ENCODE measurements at regions not wholly inside any gene's neighbourhood (a gene's known extent, or its start where the extent isn't known, plus 50 kb on each side); places are given as distances from the start of the nearest gene placed in this dataset.

DNA sequence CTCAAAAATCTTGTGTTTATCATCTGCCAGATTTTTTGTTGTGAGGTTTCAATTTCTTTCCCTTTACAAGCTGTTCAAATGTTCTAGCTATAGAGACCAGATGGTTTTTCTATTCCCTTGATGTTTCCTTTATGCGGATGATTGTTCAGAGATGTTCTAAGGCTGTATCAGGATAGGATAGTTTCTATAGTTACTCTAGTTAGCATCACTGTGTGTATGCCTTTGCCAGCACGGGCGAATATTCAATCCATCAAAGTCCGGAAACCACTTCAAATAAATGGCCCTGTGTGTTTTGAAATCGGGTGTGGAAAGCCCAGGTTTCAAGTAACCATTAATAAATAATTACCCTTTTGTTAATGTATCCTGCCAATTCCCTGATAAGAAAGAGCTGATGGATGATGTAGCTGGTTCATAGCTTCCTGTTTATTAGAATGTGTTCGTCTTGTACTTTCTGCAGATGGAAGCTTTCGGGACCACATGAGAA, 149.8 kb upstream of the PRKCQ start:
- TF ChIP-seq, protein P1, sequence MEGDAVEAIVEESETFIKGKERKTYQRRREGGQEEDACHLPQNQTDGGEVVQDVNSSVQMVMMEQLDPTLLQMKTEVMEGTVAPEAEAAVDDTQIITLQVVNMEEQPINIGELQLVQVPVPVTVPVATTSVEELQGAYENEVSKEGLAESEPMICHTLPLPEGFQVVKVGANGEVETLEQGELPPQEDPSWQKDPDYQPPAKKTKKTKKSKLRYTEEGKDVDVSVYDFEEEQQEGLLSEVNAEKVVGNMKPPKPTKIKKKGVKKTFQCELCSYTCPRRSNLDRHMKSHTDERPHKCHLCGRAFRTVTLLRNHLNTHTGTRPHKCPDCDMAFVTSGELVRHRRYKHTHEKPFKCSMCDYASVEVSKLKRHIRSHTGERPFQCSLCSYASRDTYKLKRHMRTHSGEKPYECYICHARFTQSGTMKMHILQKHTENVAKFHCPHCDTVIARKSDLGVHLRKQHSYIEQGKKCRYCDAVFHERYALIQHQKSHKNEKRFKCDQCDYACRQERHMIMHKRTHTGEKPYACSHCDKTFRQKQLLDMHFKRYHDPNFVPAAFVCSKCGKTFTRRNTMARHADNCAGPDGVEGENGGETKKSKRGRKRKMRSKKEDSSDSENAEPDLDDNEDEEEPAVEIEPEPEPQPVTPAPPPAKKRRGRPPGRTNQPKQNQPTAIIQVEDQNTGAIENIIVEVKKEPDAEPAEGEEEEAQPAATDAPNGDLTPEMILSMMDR (IDR thresholded peaks at IDR 0.05), result no peak
- TF ChIP-seq POLR2A (IDR thresholded peaks at IDR 0.05), result no peak
